ENCODE measurements at regions not wholly inside any gene's neighbourhood (a gene's known extent, or its start where the extent isn't known, plus 50 kb on each side); places are given as distances from the start of the nearest gene placed in this dataset.

DNA sequence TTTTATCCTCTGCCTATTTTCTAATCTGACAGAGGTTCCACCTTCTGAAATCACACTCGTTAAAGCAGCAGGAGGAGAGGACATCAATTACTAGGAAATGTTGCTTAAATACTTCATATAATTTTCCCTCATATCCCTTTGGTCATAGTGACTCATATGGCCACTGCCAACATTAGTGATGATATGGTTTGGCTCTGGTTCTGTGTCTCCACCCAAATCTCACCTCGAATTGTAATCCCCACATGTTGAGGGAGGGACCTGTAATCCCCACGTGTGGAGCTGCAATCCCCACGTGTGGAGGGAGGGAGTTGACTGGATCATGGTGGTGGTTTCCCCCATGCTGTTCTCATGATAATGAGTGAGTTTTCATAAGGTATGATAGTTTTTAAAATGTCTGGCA lies 618.4 kb upstream of the SLITRK5 start:
- TF ChIP-seq REST (IDR thresholded peaks at IDR 0.05; ENCODE audit: insufficient read depth in 1 of 2, low read depth in 2 of 2, low read length in 2 of 2): no peak
- no peak for TF ChIP-seq SIN3A (IDR thresholded peaks at IDR 0.05; ENCODE audit: borderline replicate concordance, insufficient read depth, low read length)
- no peak for TF ChIP-seq TAF1 (IDR thresholded peaks at IDR 0.05; ENCODE audit: borderline replicate concordance, insufficient read depth, low read length)
- TF ChIP-seq POLR2AphosphoS5 (IDR thresholded peaks at IDR 0.05; ENCODE audit: low read depth, low read length): no peak
- TF ChIP-seq FOXP2 (optimal IDR thresholded peaks at IDR 0.05; ENCODE audit: borderline replicate concordance, extremely low read depth, extremely low read length, insufficient read depth): no peak

GRCh38 chr13:87057807-87058520 lies 613.2 kb upstream of the SLITRK5 start:
- no peak for TF ChIP-seq SIN3A (IDR thresholded peaks at IDR 0.05; ENCODE audit: borderline replicate concordance, insufficient read depth, low read length)
- no peak for TF ChIP-seq FOXP2 (optimal IDR thresholded peaks at IDR 0.05; ENCODE audit: borderline replicate concordance, extremely low read depth, extremely low read length, insufficient read depth)
- TF ChIP-seq POLR2AphosphoS5 (IDR thresholded peaks at IDR 0.05; ENCODE audit: low read depth, low read length): no peak
- TF ChIP-seq TAF1 (IDR thresholded peaks at IDR 0.05; ENCODE audit: borderline replicate concordance, insufficient read depth, low read length): no peak
- TF ChIP-seq REST (IDR thresholded peaks at IDR 0.05; ENCODE audit: insufficient read depth in 1 of 2, low read depth in 2 of 2, low read length in 2 of 2): no peak

GRCh38 chr13:87058786-87059329 lies 612.3 kb upstream of the SLITRK5 start:
- no peak for TF ChIP-seq SIN3A (IDR thresholded peaks at IDR 0.05; ENCODE audit: borderline replicate concordance, insufficient read depth, low read length)
- TF ChIP-seq TAF1 (IDR thresholded peaks at IDR 0.05; ENCODE audit: borderline replicate concordance, insufficient read depth, low read length): no peak
- no peak for TF ChIP-seq REST (IDR thresholded peaks at IDR 0.05; ENCODE audit: insufficient read depth in 1 of 2, low read depth in 2 of 2, low read length in 2 of 2)
- no peak for TF ChIP-seq POLR2AphosphoS5 (IDR thresholded peaks at IDR 0.05; ENCODE audit: low read depth, low read length)
- no peak for TF ChIP-seq FOXP2 (optimal IDR thresholded peaks at IDR 0.05; ENCODE audit: borderline replicate concordance, extremely low read depth, extremely low read length, insufficient read depth)

DNA sequence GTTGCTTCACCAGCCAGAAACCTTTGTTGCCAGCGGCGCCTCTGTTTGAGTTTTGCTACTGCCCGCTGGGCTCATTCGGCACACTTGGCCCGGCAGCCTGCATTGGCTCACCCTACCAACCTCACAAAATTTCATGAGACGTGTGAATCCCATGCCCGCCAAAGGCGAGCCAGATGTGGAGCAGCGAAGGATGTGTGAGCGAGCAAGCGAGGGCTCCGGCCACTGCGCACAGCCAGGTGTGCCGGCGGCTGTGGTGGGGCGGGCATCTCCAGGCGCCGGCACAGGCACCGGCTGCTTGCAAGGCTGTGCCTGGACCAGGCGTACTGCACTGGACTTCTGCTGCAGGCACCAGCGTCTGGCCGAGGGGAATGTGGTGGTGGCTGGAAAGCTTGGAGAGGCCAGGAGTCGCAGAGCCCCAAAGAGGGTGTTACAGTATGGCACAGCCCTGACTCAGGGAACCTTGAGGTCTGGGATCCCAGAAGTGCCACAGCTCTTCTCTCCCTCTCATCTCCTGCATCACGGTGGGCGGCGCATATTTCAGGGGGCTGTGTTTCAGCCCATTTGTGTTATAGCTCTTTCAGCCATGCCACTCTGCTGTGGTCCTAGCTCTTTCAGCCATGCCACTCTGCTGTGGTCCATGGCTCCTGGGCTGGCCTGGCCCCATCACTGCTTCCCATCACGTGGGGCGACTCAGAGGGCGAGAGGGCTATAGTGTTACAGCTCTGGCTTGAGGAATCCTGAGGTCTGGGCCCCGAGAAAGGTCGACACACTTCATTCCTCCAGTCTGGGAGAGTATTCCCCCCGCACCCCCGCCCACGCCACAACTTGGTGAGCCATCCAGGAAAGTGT lies 592.0 kb upstream of the SLITRK5 start:
- TF ChIP-seq FOXP2 (optimal IDR thresholded peaks at IDR 0.05; ENCODE audit: borderline replicate concordance, extremely low read depth, extremely low read length, insufficient read depth): no peak
- TF ChIP-seq SIN3A (IDR thresholded peaks at IDR 0.05; ENCODE audit: borderline replicate concordance, insufficient read depth, low read length): no peak

- TF ChIP-seq SIN3A (IDR thresholded peaks at IDR 0.05; ENCODE audit: borderline replicate concordance, insufficient read depth, low read length) (no peak), REST (IDR thresholded peaks at IDR 0.05; ENCODE audit: insufficient read depth in 1 of 2, low read depth in 2 of 2, low read length in 2 of 2) (no peak), TAF1 (IDR thresholded peaks at IDR 0.05; ENCODE audit: borderline replicate concordance, insufficient read depth, low read length) (no peak), POLR2AphosphoS5 (IDR thresholded peaks at IDR 0.05; ENCODE audit: low read depth, low read length) (no peak), FOXP2 (optimal IDR thresholded peaks at IDR 0.05; ENCODE audit: borderline replicate concordance, extremely low read depth, extremely low read length, insufficient read depth) (no peak)
Measured at GRCh38 chr13:87080100-87080779, 590.9 kb upstream of the SLITRK5 start.
